SK-N-SH (cell line): ENCODE measurements at regions not wholly inside any gene's neighbourhood (a gene's known extent, or its start where the extent isn't known, plus 50 kb on each side); places are given as distances from the start of the nearest gene placed in this dataset.

Experiments
- CTCF ChIA-PET: fragments of 300-600, 350-600 bp; formaldehyde crosslinking; extraction: SDS; loops from one replicate; lab custom pipeline; 2021; lab: Yijun Ruan, JAX
- POLR2A ChIA-PET: fragments of 350-600 bp; sonication (Branson Sonifier 250); formaldehyde crosslinking; extraction: SDS; loops from one replicate; lab custom pipeline; 2020; ENCODE audit warnings: antibody characterized with exemption, inconsistent platforms; lab: Yijun Ruan, JAX
- DNase-seq: peaks from one replicate; pipeline ENCODE4 v3.0.0; 2012
- H2AFZ ChIP-seq: fragments of 200-600 bp; sonication (generic); 2 replicates; pipeline ENCODE4 v1.8.1; 2016; ENCODE audit warnings: antibody characterized with exemption, mild to moderate bottlenecking, low read depth
- H3F3A ChIP-seq: fragments of 200-600 bp; sonication (generic); replicated peaks from 2 replicates; pipeline ENCODE3; 2016; ENCODE audit warnings: antibody characterized with exemption, mild to moderate bottlenecking; ENCODE audit not compliant: insufficient read depth
- H3K27ac ChIP-seq, 2 experiments: fragments of 200-500 bp in 1 of 2; fragments of 200-600 bp in 1 of 2; sonication (Bioruptor generic) in 1 of 2; sonication (generic), shearing (Covaris generic) in 1 of 2; 2 replicates each; pipeline versions ENCODE4 v1.5.1 to v1.6.1; 2014 to 2016; ENCODE audit warnings: low read depth in 2 of 2, inconsistent platforms in 1 of 2, low read length in 1 of 2, mild to moderate bottlenecking in 1 of 2, mixed read lengths in 1 of 2
- H3K27me3 ChIP-seq: fragments of 200-600 bp; sonication (generic), shearing (Covaris generic); 2 replicates; pipeline ENCODE4 v1.6.1; 2016; ENCODE audit warnings: mixed run types; ENCODE audit not compliant: insufficient read depth
- H3K36me3 ChIP-seq, 2 experiments: fragments of 200-500 bp in 1 of 2; fragments of 200-600 bp in 1 of 2; sonication (Bioruptor generic) in 1 of 2; sonication (generic) in 1 of 2; replicated peaks in 1 of 2; 2 replicates each; pipeline versions ENCODE3 to v1.5.1; 2014 to 2016; ENCODE audit warnings: low read length in 1 of 2, mild to moderate bottlenecking in 1 of 2; ENCODE audit not compliant: insufficient read depth in 2 of 2, control insufficient read depth in 1 of 2
- H3K4me1 ChIP-seq, 2 experiments: fragments of 200-500 bp in 1 of 2; fragments of 200-600 bp in 1 of 2; sonication (Bioruptor generic) in 1 of 2; sonication (generic), shearing (Covaris generic) in 1 of 2; 2 replicates each; pipeline versions ENCODE4 v1.5.1 to v1.6.1; 2014 to 2016; ENCODE audit warnings: low read depth in 1 of 2, low read length in 1 of 2, mixed run types in 1 of 2; ENCODE audit not compliant: insufficient read depth in 2 of 2, control insufficient read depth in 1 of 2
- H3K4me2 ChIP-seq: fragments of 200-600 bp; sonication (generic), shearing (Covaris generic); 2 replicates; pipeline ENCODE4 v1.6.1; 2017; ENCODE audit warnings: mixed run types
- H3K4me3 ChIP-seq, 2 experiments: fragments of 200-500 bp in 1 of 2; fragments of 200-600 bp in 1 of 2; sonication (Bioruptor generic) in 1 of 2; sonication (generic), shearing (Covaris generic) in 1 of 2; 2 replicates each; pipeline versions ENCODE4 v1.5.1 to v1.8.1; 2014 to 2016; ENCODE audit warnings: low read depth in 2 of 2, inconsistent platforms in 1 of 2, low read length in 1 of 2, mild to moderate bottlenecking in 1 of 2, mixed read lengths in 1 of 2, moderate library complexity in 1 of 2
- H3K79me2 ChIP-seq: fragments of 200-600 bp; sonication (generic); 2 replicates; pipeline ENCODE4 v1.8.1; 2017; ENCODE audit warnings: mild to moderate bottlenecking; ENCODE audit not compliant: insufficient read depth
- H3K9ac ChIP-seq: fragments of 200-600 bp; sonication (generic); 2 replicates; pipeline ENCODE4 v1.6.1; 2017; ENCODE audit warnings: mixed run types
- H3K9me2 ChIP-seq: fragments of 200-600 bp; sonication (generic); 2 replicates; pipeline ENCODE4 v1.6.1; 2017; ENCODE audit warnings: mixed run types
- H3K9me3 ChIP-seq: fragments of 200-600 bp; sonication (generic); 2 replicates; pipeline ENCODE4 v1.6.1; 2017; ENCODE audit warnings: mixed run types, mild to moderate bottlenecking, moderate library complexity
- H4K20me1 ChIP-seq: fragments of 200-600 bp; sonication (generic); 2 replicates; pipeline ENCODE4 v1.6.1; 2017; ENCODE audit warnings: mild to moderate bottlenecking, mixed run types; ENCODE audit not compliant: insufficient read depth
- CHD2 ChIP-seq: fragments of 150-350 bp; IDR thresholded peaks from 2 replicates; pipeline ENCODE4 v1.6.1; 2018; ENCODE audit warnings: low read length; ENCODE audit not compliant: partially characterized antibody
- EZH2phosphoT487 ChIP-seq: fragments of 200-600 bp; sonication (generic); IDR thresholded peaks from 2 replicates; pipeline ENCODE4 v1.6.1; 2017; ENCODE audit warnings: low read depth, mixed run types, mild to moderate bottlenecking, antibody characterized with exemption, moderate library complexity, borderline replicate concordance
- FOSL2 ChIP-seq: IDR thresholded peaks from 2 replicates; pipeline ENCODE4 v1.4.0; 2012; ENCODE audit warnings: low read depth, mild to moderate bottlenecking, moderate library complexity, borderline replicate concordance
- FOXJ3 ChIP-seq: sonication (generic); formaldehyde crosslinking; IDR thresholded peaks from 2 replicates; pipeline ENCODE4 v1.5.1; 2020; ENCODE audit warnings: mild to moderate bottlenecking, missing genetic modification reagents
- FOXM1 ChIP-seq: IDR thresholded peaks from 2 replicates; pipeline ENCODE4 v1.4.0; 2012; ENCODE audit warnings: low read depth, mild to moderate bottlenecking
- GABPA ChIP-seq: IDR thresholded peaks from 2 replicates; pipeline ENCODE4 v1.4.0; 2012; ENCODE audit warnings: low read depth, mild to moderate bottlenecking
- GATA2 ChIP-seq: sonication (generic); formaldehyde crosslinking; IDR thresholded peaks from 2 replicates; pipeline ENCODE4 v1.5.0; 2020; ENCODE audit warnings: mild to moderate bottlenecking, missing genetic modification reagents
- JUND ChIP-seq: IDR thresholded peaks from 2 replicates; pipeline ENCODE4 v1.4.0; 2012
- MEF2A ChIP-seq: IDR thresholded peaks from 2 replicates; pipeline ENCODE4 v1.4.0; 2012; ENCODE audit warnings: low read depth, borderline replicate concordance
- NFIC ChIP-seq: IDR thresholded peaks from 2 replicates; pipeline ENCODE4 v1.4.0; 2012; ENCODE audit warnings: borderline replicate concordance
- NRF1 ChIP-seq: IDR thresholded peaks from 2 replicates; pipeline ENCODE4 v1.6.1; 2012; ENCODE audit warnings: low read depth, mild to moderate bottlenecking, low read length
- RAD21 ChIP-seq: IDR thresholded peaks from 2 replicates; pipeline ENCODE4 v1.6.1; 2012; ENCODE audit warnings: mild to moderate bottlenecking, low read length
- RCOR1 ChIP-seq: fragments of 150-350 bp; IDR thresholded peaks from 2 replicates; pipeline ENCODE4 v1.6.1; 2017; ENCODE audit warnings: antibody characterized with exemption, low read length
- SMC3 ChIP-seq: IDR thresholded peaks from 2 replicates; pipeline ENCODE4 v1.6.1; 2012; ENCODE audit warnings: low read depth, low read length, improper control_type of control experiment
- TEAD4 ChIP-seq: IDR thresholded peaks from 2 replicates; pipeline ENCODE4 v1.4.0; 2012; ENCODE audit warnings: mild to moderate bottlenecking, borderline replicate concordance; ENCODE audit not compliant: insufficient read depth
- ZBTB33 ChIP-seq: IDR thresholded peaks from 2 replicates; pipeline ENCODE4 v1.4.0; 2012; ENCODE audit warnings: low read depth, borderline replicate concordance
- WGBS: methylation state at CpG from one replicate; pipeline ENCODE4 v1.1.6; 2017; ENCODE audit warnings: low lambda C conversion rate; 5-methylcytosine and 5-hydroxymethylcytosine counted together
- TF ChIP-seq, protein P1 (sequence below): IDR thresholded peaks from 2 replicates; pipeline ENCODE4; 2012
- TF ChIP-seq, protein P2 (sequence below): fragments of 200-600 bp; sonication (generic); IDR thresholded peaks from 2 replicates; pipeline ENCODE4 v1.6.1; 2017; ENCODE audit warnings: antibody characterized with exemption, mild to moderate bottlenecking, moderate library complexity
- TF ChIP-seq, protein P3 (sequence below): fragments of 150-350 bp; IDR thresholded peaks from 2 replicates; pipeline ENCODE4 v1.6.1; 2017; ENCODE audit warnings: antibody characterized with exemption, low read length, low read depth, borderline replicate concordance

DNA sequence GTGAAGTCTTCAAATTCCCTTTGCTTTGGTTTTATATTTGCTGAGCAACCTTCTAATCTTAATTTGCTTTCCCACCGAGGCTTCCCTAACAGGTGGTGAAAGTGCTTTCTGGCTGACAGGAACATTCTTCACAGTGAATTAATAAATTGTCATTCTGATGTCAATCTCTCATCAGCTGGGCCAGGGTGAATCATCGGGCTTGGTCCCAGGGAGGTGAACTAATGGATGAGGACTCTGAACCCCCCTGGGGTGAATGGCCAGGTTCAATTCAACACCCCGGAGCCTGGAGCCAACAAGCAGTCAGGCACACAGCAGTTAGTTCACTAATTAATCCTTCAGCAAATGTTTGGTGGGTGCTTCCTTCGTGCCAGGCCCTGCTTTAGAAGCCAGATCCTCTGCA is 155.4 kb upstream of the PDGFD start:
- 49% methylated on average over 4 of the region's 4 CpGs for WGBS
- Histone ChIP-seq H3K4me2 (no peak overlapping the region), H4K20me1 (no peaks in the 10 kb centered on the region), H3K9me2 (no peaks in the 10 kb centered on the region), H3K27me3 (no peaks in the 10 kb centered on the region), H2AFZ (no peak overlapping the region), H3K36me3 (no peaks in the 10 kb centered on the region), H3K4me3 (no peak overlapping the region), H3K4me1 (no peaks in the 10 kb centered on the region; a peak in 1 of 4 replicates), H3K79me2 (no peaks in the 10 kb centered on the region), H3K9ac (no peak overlapping the region), H3F3A (no peaks in the 10 kb centered on the region), H3K9me3 (no peaks in the 10 kb centered on the region), H3K27ac (no peak overlapping the region)
- CTCF ChIA-PET, result no interaction called here
- TF ChIP-seq RAD21 (no peak), MEF2A (no peak), RCOR1 (no peak), FOSL2 (no peak), CHD2 (no peak), NRF1 (no peak), ZBTB33 (no peak), GABPA (no peak), FOXM1 (no peak), NFIC (no peak), TEAD4 (no peak), FOXJ3 (CRISPR knock-in tag) (no peak), SMC3 (no peak), JUND (no peak), GATA2 (no peak), EZH2phosphoT487 (no peak)
- TF ChIP-seq, protein P1, sequence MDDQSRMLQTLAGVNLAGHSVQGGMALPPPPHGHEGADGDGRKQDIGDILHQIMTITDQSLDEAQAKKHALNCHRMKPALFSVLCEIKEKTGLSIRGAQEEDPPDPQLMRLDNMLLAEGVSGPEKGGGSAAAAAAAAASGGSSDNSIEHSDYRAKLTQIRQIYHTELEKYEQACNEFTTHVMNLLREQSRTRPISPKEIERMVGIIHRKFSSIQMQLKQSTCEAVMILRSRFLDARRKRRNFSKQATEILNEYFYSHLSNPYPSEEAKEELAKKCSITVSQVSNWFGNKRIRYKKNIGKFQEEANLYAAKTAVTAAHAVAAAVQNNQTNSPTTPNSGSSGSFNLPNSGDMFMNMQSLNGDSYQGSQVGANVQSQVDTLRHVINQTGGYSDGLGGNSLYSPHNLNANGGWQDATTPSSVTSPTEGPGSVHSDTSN, result no peak
- TF ChIP-seq, protein P2, sequence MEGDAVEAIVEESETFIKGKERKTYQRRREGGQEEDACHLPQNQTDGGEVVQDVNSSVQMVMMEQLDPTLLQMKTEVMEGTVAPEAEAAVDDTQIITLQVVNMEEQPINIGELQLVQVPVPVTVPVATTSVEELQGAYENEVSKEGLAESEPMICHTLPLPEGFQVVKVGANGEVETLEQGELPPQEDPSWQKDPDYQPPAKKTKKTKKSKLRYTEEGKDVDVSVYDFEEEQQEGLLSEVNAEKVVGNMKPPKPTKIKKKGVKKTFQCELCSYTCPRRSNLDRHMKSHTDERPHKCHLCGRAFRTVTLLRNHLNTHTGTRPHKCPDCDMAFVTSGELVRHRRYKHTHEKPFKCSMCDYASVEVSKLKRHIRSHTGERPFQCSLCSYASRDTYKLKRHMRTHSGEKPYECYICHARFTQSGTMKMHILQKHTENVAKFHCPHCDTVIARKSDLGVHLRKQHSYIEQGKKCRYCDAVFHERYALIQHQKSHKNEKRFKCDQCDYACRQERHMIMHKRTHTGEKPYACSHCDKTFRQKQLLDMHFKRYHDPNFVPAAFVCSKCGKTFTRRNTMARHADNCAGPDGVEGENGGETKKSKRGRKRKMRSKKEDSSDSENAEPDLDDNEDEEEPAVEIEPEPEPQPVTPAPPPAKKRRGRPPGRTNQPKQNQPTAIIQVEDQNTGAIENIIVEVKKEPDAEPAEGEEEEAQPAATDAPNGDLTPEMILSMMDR, result no peak
- TF ChIP-seq, protein P3, sequence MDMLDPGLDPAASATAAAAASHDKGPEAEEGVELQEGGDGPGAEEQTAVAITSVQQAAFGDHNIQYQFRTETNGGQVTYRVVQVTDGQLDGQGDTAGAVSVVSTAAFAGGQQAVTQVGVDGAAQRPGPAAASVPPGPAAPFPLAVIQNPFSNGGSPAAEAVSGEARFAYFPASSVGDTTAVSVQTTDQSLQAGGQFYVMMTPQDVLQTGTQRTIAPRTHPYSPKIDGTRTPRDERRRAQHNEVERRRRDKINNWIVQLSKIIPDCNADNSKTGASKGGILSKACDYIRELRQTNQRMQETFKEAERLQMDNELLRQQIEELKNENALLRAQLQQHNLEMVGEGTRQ, result no peak
- no peak for DNase-seq
- POLR2A ChIA-PET, result no interaction called here
